GM12864 (cell line): ENCODE measurements at regions not wholly inside any gene's neighbourhood (a gene's known extent, or its start where the extent isn't known, plus 50 kb on each side); places are given as distances from the start of the nearest gene placed in this dataset.

Experiments used
- DNase-seq: peaks from one replicate; pipeline ENCODE4 v3.0.0-alpha.2; 2011; ENCODE audit warnings: low read depth
- H3K4me3 ChIP-seq: 2 replicates; pipeline ENCODE4 v1.5.1; 2011; ENCODE audit warnings: mild to moderate bottlenecking, low read depth, low read length, control low read depth
- CTCF ChIP-seq: IDR thresholded peaks from 2 replicates; pipeline ENCODE4 v1.5.1; 2011; ENCODE audit warnings: low read depth, mild to moderate bottlenecking, moderate library complexity, low read length, control low read depth, inconsistent platforms; ENCODE audit errors: missing control alignments

- no peak for TF ChIP-seq CTCF
- no peak overlapping the region for H3K4me3 ChIP-seq
- no peak for DNase-seq
These were observed 616.0 kb upstream of the BTBD3 start for GRCh38 chr20:11301699-11302098.

GRCh38 chr20:11302436-11302835 is 615.3 kb upstream of the BTBD3 start:
- no peak for DNase-seq
- no peak overlapping the region for H3K4me3 ChIP-seq
- no peak for TF ChIP-seq CTCF

- no peak overlapping the region for H3K4me3 ChIP-seq
- no peak for DNase-seq
- TF ChIP-seq CTCF = no peak
These were observed 612.9 kb upstream of the BTBD3 start for GRCh38 chr20:11304795-11305194.

- no peak for DNase-seq
- TF ChIP-seq CTCF = no peak
- no peak overlapping the region for H3K4me3 ChIP-seq
These were observed 612.3 kb upstream of the BTBD3 start for GRCh38 chr20:11305406-11305805.

- H3K4me3 ChIP-seq = no peak overlapping the region
- no peak for DNase-seq
- TF ChIP-seq CTCF = no peak
These were observed 606.0 kb upstream of the BTBD3 start for GRCh38 chr20:11311659-11312224.

GRCh38 chr20:11315525-11315924 is 602.2 kb upstream of the BTBD3 start:
- no peak for DNase-seq

More at GRCh38 chr20:11315525-11315924, 602.2 kb upstream of the BTBD3 start:
- no peak overlapping the region for H3K4me3 ChIP-seq
- TF ChIP-seq CTCF = no peak
